Activated T-cell treated with anti-CD3 and anti-CD28 coated beads, Interleukin-2, amount 50 U/mL, for 72 hours (primary cell): ENCODE measurements at regions not wholly inside any gene's neighbourhood (a gene's known extent, or its start where the extent isn't known, plus 50 kb on each side); places are given as distances from the start of the nearest gene placed in this dataset.
"Not testable (repeated sequence)": the region's sequence is repeated elsewhere in the genome, so short reads cannot be mapped to it uniquely, and the experiment has no call there.

Experiments
- ATAC-seq, 2 donors: fragments of 150-1000 bp; cut with Tn5 transposase; replicated peaks in 1 of 2; 2 replicates each; pipeline ENCODE4 v1.10.0; 2021; ENCODE audit warnings: moderate library complexity in 2 of 2, mild to moderate bottlenecking in 1 of 2
- DNase-seq, 2 donors: peaks; one replicate each; pipeline ENCODE4 v3.0.0; 2021 to 2022; ENCODE audit warnings: mixed read lengths in 1 of 2
- H3K27ac Mint-ChIP-seq: one replicate; pipeline ENCODE4 v1.8.0; 2022; ENCODE audit warnings: mild to moderate bottlenecking, moderate library complexity, mixed read lengths
- H3K27me3 Mint-ChIP-seq: one replicate; pipeline ENCODE4 v1.8.0; 2022; ENCODE audit warnings: low read depth, mixed read lengths
- H3K36me3 Mint-ChIP-seq, 2 donors: one replicate each; pipeline ENCODE4 v1.8.0; 2022; ENCODE audit warnings: mixed read lengths in 2 of 2, mild to moderate bottlenecking in 1 of 2; ENCODE audit not compliant: insufficient read depth in 2 of 2
- H3K4me1 Mint-ChIP-seq: one replicate; pipeline ENCODE4 v1.8.0; 2022; ENCODE audit warnings: low read depth, mixed read lengths
- H3K4me3 Mint-ChIP-seq, 2 donors: one replicate each; pipeline ENCODE4 v1.8.0; 2022; ENCODE audit warnings: mild to moderate bottlenecking in 2 of 2, mixed read lengths in 2 of 2, moderate library complexity in 2 of 2
- H3K9me3 Mint-ChIP-seq, 2 donors: one replicate each; pipeline ENCODE4 v1.8.0; 2022; ENCODE audit warnings: mixed read lengths in 2 of 2

DNA sequence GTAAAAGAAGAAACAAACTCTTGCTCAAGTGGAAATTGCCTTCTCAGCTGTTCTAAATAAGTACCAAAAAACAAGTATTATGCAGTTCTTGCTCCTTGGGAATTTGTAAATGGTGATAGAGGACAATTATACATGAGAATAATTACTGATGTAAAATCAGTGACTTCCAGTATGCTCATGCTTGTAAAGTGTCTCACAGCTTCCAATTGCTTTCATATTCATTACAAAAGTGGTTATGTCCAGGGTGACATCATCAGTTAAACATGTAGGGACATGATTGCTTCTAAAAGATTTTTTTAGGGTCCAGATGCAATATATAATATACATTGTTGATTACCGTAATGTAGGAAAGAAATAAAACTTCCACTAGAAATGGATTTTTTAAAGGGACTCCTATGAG is 122.8 kb upstream of the B3GAT2 start:
- Mint-ChIP-seq H3K27me3 (peaks cover under 1% of the 10 kb centered on the region), H3K4me1 (no peaks in the 10 kb centered on the region), H3K27ac (no peak overlapping the region), H3K9me3 (peaks cover 6 to 12% of the 10 kb centered on the region in 2 donors), H3K36me3 (peaks cover 3 to 4% of the 10 kb centered on the region in 2 donors), H3K4me3 (no peak overlapping the region)
- no peak for DNase-seq
- no peak for ATAC-seq

DNA sequence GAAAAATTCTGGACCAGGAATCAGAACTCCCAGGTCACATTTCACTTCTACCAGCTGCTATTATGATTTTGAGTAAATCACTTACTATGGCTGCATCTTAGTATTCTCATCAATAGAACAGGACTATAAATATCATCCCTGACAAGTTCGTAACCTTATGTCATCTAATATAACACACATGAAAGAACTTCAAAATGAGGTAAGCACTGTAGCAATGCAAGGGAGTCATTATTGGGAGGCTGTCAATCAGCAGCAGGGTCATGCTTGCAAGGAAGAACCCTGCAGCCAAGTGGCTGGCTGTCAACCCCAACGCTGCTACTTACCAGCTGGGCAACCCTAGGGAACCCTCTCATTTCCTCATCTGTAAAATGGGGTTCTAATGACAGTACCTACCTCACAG is 123.3 kb upstream of the B3GAT2 start:
- Mint-ChIP-seq H3K4me3 (no peak overlapping the region), H3K27ac (no peak overlapping the region), H3K4me1 (no peaks in the 10 kb centered on the region), H3K36me3 (peaks cover 3 to 4% of the 10 kb centered on the region in 2 donors), H3K9me3 (peaks cover 6 to 12% of the 10 kb centered on the region in 2 donors), H3K27me3 (no peaks in the 10 kb centered on the region)
- ATAC-seq = no peak
- no peak for DNase-seq

DNA sequence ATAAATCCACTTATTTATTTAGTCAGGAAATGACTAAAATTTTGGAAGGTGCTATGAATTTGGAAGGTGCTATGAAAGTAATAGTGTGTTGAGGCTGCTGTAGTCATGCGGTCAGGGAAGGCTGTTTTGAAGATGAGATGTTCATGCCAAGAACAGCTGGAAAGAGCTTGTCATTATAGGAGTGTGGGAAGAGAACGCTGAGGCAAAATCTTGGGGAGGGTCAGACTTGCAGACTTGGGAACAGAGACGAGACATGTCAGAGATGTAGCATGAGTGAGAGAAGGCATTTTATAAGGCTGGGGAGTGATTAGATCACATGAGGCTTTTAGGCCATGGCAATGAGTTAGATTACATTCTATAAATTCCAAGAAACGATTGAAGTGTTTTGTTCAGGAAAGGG is 124.0 kb upstream of the B3GAT2 start:
- no peaks in the 10 kb centered on the region for H3K27me3 Mint-ChIP-seq
- no peak overlapping the region for H3K27ac Mint-ChIP-seq
- ATAC-seq = no peak
- DNase-seq = no peak
- peaks cover 3 to 4% of the 10 kb centered on the region in 2 donors for H3K36me3 Mint-ChIP-seq
- H3K4me1 Mint-ChIP-seq = no peaks in the 10 kb centered on the region
- H3K9me3 Mint-ChIP-seq = peaks cover 3 to 11% of the 10 kb centered on the region in 2 donors
- no peak overlapping the region for H3K4me3 Mint-ChIP-seq

- peaks cover 2 to 4% of the 10 kb centered on the region in 2 donors for H3K36me3 Mint-ChIP-seq
- H3K4me1 Mint-ChIP-seq = no peaks in the 10 kb centered on the region
- no peak overlapping the region for H3K4me3 Mint-ChIP-seq
- DNase-seq = no peak
- H3K9me3 Mint-ChIP-seq = peaks cover 3 to 9% of the 10 kb centered on the region in 2 donors
- ATAC-seq = no peak
- H3K27ac Mint-ChIP-seq = no peak overlapping the region
- H3K27me3 Mint-ChIP-seq = no peaks in the 10 kb centered on the region
These were observed 125.3 kb upstream of the B3GAT2 start for GRCh38 chr6:71082033-71082650.

GRCh38 chr6:71083308-71083820 is 126.5 kb upstream of the B3GAT2 start:
- DNase-seq (no peak), ATAC-seq (no peak)
- H3K27ac Mint-ChIP-seq = no peak overlapping the region
- H3K36me3 Mint-ChIP-seq = peaks cover 1 to 3% of the 10 kb centered on the region in 2 donors
- no peaks in the 10 kb centered on the region for H3K4me1 Mint-ChIP-seq
- H3K9me3 Mint-ChIP-seq = peaks cover 0 to 7% of the 10 kb centered on the region in 2 donors
- H3K4me3 Mint-ChIP-seq = no peak overlapping the region
- H3K27me3 Mint-ChIP-seq = no peaks in the 10 kb centered on the region

- Mint-ChIP-seq H3K36me3 (no peaks in the 10 kb centered on the region), H3K9me3 (no peaks in the 10 kb centered on the region), H3K27ac (no peak overlapping the region), H3K4me1 (no peaks in the 10 kb centered on the region), H3K4me3 (no peak overlapping the region), H3K27me3 (no peaks in the 10 kb centered on the region)
- ATAC-seq (no peak), DNase-seq (no peak)
These were observed 131.3 kb upstream of the B3GAT2 start for GRCh38 chr6:71088166-71088565.

GRCh38 chr6:71090217-71090616 is 133.4 kb upstream of the B3GAT2 start:
- DNase-seq = no peak
- Mint-ChIP-seq H3K36me3 (no peaks in the 10 kb centered on the region), H3K4me1 (no peaks in the 10 kb centered on the region), H3K9me3 (no peaks in the 10 kb centered on the region), H3K27ac (no peak overlapping the region), H3K4me3 (no peak overlapping the region), H3K27me3 (no peaks in the 10 kb centered on the region)
- ATAC-seq = no peak

DNA sequence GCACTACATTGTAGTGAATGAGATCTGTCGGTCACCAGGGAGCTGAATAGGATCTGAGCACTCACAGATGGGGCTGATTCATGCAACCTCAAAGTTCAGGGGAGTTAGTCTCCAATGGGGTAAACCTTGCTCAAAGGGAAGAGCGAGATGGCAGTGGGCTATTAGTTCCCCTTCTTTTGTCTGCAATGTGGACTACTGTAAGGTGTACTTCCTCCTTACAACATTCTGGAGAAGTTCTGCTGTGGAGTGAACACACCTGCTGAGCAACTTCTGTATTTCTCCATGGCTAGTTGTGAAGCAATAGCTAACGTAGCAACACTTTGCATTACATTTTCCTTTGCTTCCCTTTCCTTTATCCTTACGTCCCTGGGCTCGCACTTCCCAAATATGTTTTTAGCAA is 134.3 kb upstream of the B3GAT2 start:
- H3K9me3 Mint-ChIP-seq = peaks cover 0 to 2% of the 10 kb centered on the region in 2 donors
- no peak overlapping the region for H3K27ac Mint-ChIP-seq
- H3K4me3 Mint-ChIP-seq = no peak overlapping the region
- no peak for DNase-seq
- no peaks in the 10 kb centered on the region for H3K4me1 Mint-ChIP-seq
- ATAC-seq = no peak
- H3K36me3 Mint-ChIP-seq = no peaks in the 10 kb centered on the region
- no peaks in the 10 kb centered on the region for H3K27me3 Mint-ChIP-seq

DNA sequence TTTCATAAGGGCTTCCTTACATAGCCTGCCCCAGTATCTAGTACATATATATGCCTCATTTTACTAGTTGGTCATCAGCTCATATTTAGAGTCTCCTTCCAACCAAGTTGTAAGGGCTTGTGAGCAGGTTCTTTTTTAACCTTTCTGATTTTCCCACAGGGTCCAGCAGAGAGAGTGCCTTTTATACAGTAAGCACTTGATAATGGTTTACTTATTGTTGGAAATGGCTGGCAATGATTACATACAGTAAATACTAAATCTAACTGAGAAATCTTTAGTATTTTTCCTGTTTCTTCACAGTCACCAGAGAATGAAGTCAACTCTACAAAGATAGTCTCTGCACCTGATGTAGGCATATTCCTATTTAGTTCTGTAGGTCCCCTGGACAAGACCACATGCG is 135.1 kb upstream of the B3GAT2 start:
- no peak for ATAC-seq
- H3K27me3 Mint-ChIP-seq = no peaks in the 10 kb centered on the region

DNA sequence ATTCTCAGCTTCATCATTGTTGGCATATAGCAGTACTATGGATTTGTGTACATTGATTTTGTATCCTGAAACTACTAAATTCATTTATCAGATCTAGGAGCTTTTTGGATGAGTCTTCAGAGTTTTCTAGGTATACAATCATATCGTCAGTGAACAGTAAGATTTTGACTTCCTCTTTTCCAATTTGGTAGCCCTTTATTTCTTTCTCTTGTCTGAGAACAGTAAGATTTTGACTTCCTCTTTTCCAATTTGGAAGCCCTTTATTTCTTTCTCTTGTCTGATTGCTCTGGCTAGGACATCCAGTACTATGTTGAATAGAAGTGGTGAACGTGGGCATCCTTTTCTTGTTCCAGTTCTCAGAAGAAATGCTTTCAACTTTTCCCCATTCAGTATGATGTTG is 140.4 kb upstream of the B3GAT2 start:
- H3K27ac Mint-ChIP-seq, H3K27me3 Mint-ChIP-seq, DNase-seq, H3K9me3 Mint-ChIP-seq, H3K36me3 Mint-ChIP-seq, H3K4me1 Mint-ChIP-seq, H3K4me3 Mint-ChIP-seq, ATAC-seq: not testable (repeated sequence)

More for the DNA sequence above, 135.1 kb upstream of the B3GAT2 start:
- Mint-ChIP-seq H3K4me1 (no peaks in the 10 kb centered on the region), H3K4me3 (no peak overlapping the region), H3K9me3 (peaks cover 0 to 2% of the 10 kb centered on the region in 2 donors), H3K36me3 (no peaks in the 10 kb centered on the region), H3K27ac (no peak overlapping the region)
- no peak for DNase-seq

GRCh38 chr6:71099649-71100048 is 142.8 kb upstream of the B3GAT2 start:
- no peaks in the 10 kb centered on the region for H3K4me1 Mint-ChIP-seq
- no peak overlapping the region for H3K27ac Mint-ChIP-seq
- peaks cover 2% of the 10 kb centered on the region in 2 donors for H3K36me3 Mint-ChIP-seq

GRCh38 chr6:71103130-71103529 is 146.3 kb upstream of the B3GAT2 start:
- DNase-seq = no peak
- no peaks in the 10 kb centered on the region for H3K4me1 Mint-ChIP-seq
- H3K27ac Mint-ChIP-seq = no peak overlapping the region
- no peak overlapping the region for H3K4me3 Mint-ChIP-seq
- no peak for ATAC-seq
- H3K36me3 Mint-ChIP-seq = peaks cover 2% of the 10 kb centered on the region in 2 donors
- H3K9me3 Mint-ChIP-seq = peaks cover 3% of the 10 kb centered on the region in 2 donors
- H3K27me3 Mint-ChIP-seq = no peaks in the 10 kb centered on the region

More at GRCh38 chr6:71099649-71100048, 142.8 kb upstream of the B3GAT2 start:
- Mint-ChIP-seq H3K27me3 (no peaks in the 10 kb centered on the region), H3K4me3 (no peak overlapping the region), H3K9me3 (peaks cover 3 to 5% of the 10 kb centered on the region in 2 donors)
- ATAC-seq (no peak), DNase-seq (no peak)

GRCh38 chr6:71103641-71104040 is 146.8 kb upstream of the B3GAT2 start:
- peaks cover 1 to 3% of the 10 kb centered on the region in 2 donors for H3K9me3 Mint-ChIP-seq
- H3K4me3 Mint-ChIP-seq = no peak overlapping the region
- DNase-seq = no peak
- H3K4me1 Mint-ChIP-seq = no peaks in the 10 kb centered on the region
- no peaks in the 10 kb centered on the region for H3K27me3 Mint-ChIP-seq
- H3K27ac Mint-ChIP-seq = no peak overlapping the region
- ATAC-seq = no peak
- peaks cover 0 to 2% of the 10 kb centered on the region in 2 donors for H3K36me3 Mint-ChIP-seq

DNA sequence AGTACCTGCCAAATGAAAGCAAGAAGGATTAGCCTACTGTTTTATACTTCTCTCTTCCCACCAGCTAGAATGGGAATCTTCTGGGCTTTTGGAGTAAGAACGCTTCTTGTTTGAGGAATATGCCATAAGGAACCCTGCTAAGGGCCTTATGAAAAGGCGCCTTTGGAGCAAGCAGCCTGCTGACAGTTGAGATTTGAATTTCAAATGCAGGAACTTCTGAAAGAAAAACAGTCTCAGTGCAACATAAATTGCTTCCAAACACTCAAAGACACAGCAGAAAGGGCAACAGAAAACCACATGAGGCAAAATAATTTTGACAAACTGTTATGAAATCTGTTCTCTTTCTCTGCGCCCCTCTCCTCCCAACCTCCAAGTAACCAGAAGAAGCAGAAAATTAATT is 149.4 kb upstream of the B3GAT2 start:
- H3K4me1 Mint-ChIP-seq = no peaks in the 10 kb centered on the region
- no peak for ATAC-seq

More for the DNA sequence above, 149.4 kb upstream of the B3GAT2 start:
- peaks cover 0 to 1% of the 10 kb centered on the region in 2 donors for H3K9me3 Mint-ChIP-seq
- H3K27ac Mint-ChIP-seq = no peak overlapping the region
- no peak for DNase-seq
- H3K27me3 Mint-ChIP-seq = no peaks in the 10 kb centered on the region
- H3K36me3 Mint-ChIP-seq = no peaks in the 10 kb centered on the region
- no peak overlapping the region for H3K4me3 Mint-ChIP-seq
